Nucleus accumbens (tissue), 56 donors: ENCODE measurements at regions not wholly inside any gene's neighbourhood (a gene's known extent, or its start where the extent isn't known, plus 50 kb on each side); places are given as distances from the start of the nearest gene placed in this dataset.

Experiments used
- DNase-seq, 56 donors: peaks; one replicate each; lab custom pipeline; 2025; lab: John Stamatoyannopoulos, UW

DNA sequence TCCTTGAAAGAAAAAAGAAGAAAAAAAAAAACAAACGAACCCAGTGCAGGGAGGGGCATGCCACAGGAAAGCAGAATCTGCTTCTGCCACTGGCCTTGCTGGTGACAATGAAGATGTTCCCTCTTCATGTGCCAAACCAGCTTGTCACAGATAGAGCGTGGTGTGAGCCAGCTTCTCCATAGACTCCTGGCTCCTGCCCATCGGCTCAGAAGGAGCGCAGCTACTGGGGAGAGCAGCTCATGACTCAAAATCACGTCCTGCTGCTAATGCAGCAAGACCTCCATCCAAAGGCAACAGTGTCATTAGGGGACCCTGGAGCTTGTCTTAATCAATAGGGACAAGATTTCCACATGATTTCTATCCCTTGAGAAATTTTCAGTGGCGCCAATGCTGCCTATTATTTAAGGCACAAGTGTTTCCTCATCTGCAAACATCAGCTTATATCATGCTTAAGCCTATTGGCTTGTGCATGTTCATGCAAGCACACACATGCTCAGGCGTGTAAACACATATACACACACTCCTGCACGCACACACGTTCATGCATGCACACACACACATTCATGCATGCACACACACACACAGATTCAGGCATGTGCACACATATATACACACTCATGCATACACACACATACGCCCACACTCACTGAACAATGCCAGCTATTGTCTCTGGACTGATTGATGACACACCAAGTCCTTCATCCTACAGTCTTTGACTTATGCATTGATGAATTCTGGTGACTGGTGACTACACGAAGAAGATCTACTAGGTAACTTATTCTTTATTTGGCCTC, 682.0 kb upstream of the ID2 start:
- DNase-seq, result no peak

DNA sequence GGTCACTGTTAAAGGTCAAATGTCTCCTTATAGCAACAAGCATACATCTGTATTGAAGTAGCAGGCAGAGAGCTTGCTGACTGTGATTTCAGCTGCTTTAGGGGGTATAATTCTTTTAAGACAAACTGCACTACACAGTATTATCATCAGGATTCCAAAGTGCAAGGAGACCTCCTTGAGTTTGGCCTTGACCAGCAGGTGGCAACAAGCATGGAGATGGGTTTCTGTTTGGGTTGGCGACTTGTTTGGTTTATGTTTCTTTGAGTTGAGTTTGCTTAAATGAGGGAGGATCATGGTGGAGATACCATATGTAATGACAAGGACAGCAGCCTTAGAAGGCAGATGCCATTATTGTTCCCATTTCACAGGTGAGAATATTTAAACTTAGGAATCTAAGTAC, 681.0 kb upstream of the ID2 start:
- DNase-seq, result no peak

DNA sequence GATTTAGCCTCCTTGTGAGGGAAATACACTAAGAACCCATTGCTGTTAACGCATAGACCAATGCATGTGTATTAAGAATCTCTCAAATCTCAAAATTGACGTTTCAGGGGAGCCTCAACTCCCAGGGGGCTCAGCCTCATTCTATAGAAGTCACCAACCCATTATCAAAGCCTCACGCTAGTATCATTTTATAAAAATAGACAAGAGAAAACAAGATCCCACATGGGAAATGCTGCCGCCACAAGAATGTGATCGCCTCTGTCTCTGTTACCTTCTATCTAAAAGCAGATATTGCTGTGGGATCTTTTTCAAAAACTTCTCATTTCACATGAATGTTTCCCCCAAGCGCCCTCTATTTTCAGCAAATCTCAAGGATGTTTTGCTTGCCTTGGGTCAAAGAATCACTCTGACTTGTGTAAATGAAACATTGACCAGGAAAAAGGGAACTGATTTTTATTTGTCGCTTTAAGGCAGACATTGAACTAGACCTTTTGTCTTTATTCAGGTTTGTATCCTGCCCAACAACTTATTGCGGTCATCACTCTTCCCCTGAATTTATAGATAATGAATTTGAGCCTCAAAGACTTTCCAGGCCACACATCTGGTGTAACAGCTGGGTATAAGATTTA, 679.0 kb upstream of the ID2 start:
- DNase-seq, result no peak

DNA sequence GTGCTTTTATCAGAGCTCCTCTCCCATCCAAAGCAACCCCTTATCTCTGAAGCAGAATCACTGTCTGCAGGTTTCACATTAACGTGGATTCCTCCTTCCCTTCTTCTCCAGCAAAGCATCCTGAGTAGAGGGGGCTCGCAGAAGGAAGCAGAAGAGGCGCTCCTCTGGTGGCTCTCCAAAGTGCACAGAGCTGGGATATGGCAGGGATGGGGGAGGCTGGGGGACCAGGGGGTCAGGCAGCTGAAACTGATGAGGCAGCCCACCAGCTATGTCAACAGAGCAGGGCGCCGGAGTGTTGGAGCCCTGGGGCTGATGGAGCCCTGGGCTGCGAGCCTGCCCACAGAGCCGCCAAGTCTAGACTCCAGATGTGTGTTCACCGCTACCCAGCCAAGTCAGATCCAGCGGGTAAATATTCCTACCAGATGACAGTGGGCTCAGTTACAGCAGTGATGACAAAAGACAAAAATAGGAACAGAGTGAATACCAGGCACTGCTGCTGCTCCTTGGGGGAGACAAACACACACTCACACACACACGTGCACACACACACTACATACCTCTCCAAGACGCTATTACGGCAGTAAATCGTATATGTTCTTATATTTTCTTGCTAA, 678.3 kb upstream of the ID2 start:
- DNase-seq, result peak in 1 of 56 donors; percentile 6

DNA sequence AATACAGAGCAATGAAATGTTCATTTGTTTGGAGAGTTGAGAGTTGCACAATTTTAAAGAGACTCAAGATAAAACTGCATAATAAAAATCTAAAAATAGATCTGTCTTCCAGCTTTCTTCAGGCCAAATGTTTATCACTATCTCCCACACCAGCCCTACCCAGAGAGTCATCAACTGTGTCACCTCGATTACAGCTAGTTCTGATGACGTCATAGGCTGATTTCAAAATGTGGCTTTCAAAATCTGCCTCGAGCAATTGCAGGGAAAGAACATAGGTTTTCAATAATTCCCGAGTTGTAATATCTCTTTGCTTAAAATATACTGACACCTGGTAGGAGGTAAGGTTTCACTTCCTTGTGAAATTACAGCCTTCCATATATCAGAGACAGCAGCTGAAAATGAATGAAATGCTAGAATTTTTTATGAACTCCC, 677.6 kb upstream of the ID2 start:
- no peak for DNase-seq

DNA sequence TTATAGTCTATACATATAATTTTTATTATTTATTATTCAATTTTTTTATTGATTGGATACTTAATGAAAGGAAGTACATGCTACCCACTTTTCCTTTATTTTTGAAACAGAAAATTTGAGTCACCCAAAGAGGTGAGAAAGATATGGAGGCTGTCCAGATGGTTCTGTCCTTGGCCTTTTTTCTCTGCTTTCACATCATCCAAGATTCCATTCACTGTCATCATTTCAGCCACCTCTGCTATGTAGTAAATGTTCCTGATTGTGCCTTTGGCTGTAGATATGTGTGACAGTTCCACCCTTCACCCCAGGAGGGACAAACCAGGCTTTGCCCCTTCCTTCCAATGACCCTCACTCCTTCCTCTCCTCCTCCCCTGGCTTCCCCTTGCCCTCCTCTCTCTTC, 675.7 kb upstream of the ID2 start:
- DNase-seq, result no peak

DNA sequence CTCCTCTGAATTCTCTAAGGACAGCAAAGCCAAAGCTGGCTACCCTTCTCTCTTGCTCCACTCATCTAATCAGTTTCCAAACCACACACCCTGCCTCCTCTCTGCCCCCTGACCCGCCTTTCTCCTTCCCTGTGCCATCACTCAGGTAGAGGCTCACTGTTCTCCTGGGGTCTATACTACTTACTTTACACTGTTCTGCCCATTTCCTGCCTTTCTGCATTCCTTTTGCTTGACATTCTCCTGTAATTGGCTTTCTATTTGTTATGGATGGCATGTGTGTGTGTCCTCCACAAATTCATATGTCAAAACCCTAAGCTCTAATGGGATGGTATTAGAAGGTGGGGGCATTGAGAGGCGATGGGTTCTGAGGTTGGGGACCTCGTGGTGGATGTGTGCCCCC, 675.2 kb upstream of the ID2 start:
- DNase-seq, result no peak

DNA sequence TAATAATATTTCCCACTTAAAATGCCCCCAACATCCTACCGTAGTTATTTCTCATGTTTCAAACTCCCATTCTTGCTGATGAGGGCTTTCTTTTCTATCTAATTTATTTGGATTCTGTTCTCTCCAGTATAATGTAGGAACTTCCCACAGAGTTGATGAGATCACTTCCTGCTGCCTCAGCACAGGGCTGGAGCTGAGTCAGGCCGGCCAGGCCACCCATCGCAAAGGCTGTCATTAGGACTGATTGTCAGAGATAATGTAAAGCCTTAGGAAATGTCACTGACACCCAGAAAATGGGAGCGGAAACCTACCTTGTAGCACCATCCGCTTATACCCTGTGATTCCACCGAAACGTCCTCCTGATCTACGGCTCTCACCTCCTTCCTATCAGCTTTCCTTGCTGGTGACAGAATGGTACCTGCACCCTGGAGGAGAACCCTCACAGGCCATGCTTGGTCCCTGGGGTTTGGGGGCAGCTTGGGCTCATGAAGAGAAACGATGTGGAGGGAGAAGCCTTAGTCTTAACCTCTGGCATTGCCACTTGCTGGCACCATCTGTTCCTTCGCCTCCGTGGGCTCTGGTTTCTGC, 672.8 kb upstream of the ID2 start:
- no peak for DNase-seq

DNA sequence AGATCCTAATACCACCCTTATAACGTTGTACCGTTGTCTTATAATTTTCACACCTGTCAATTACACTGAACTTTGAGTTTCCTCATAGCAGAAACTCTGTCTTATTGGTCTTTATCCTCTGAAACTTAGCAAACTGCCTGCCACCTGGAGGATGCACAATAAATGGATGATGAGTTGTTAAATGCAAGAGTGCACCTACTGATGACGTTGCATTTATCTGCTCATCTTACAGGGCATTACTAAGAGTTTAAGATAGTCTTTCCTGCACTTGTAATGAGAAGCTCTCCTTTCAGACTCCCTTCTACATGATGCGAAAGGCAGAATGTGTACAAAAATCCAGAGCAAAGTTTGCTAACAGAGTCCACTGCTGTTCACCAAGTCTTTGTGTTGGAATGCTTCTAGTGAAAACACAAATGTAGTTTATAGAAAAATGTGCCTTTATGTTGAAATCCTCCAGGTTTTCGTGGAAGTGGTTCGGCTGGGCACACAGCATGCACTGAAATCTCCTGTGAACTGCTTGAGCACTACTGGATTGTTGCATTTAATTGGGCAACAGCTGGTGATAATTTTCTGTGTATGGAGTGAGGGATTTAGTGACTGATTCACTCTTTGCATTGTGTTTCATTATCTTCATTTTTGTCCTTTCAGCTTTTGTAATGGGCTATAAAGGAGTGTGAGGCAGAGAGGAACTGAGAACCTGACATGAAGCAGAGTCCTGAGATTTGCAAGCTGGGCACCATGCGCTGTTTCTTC, 665.8 kb upstream of the ID2 start:
- no peak for DNase-seq

DNA sequence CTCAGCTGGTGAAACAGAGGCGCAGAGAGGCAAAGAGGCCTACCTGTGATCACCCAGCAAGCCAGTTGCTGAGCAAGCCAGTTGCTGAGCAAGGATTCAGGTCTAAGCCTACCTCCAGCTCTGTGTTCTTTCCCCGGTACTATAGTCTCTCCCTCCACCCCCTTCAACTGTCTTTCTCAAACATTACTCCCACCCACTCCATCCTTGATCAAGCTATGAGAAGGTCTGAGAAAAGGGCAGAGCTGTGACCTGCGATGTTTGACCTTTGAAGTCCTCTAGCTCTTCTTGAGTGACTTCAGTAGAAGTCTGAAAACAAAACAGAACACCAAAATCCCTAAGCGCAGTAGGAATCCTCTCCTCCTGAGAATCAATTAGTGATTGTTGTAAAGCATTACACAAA, 665.2 kb upstream of the ID2 start:
- DNase-seq, result no peak

DNA sequence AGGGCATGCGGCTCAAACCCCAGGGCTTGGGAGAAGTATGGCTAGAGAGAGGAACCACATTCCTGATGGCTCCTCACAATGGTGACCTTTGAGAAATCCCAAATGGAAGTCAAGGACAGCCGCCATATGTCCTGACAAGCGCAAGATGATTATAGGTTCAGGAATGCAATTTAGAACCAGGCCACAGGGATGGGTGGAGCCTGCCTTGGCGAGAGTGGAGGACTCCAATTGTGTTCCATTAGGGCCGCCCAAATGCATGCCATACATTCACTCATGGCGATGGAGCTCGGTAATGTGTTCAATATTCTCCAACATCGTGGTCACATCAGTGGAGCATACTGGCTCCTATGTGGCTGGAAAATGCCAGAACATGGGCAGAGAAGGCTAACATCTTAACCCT, 662.9 kb upstream of the ID2 start:
- DNase-seq, result no peak

DNA sequence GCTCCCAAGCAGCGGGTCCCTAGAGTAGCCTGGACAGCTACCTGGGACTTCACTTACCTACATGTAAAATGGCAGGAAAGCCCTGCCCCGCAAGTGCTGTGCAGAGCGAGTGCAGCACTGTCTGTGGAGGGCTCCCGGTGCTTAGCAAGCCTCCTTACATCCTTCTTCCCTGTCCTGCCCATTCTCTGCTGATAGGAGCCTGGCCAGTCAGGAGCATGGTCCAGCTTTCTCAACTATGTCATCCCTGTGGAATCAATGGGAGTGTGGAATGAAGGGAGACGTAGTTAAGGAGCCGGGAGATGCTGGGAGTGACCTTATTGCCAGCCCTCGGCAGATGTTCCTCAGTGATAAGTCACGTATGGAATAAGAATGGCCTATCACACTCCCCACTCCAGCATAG, 661.9 kb upstream of the ID2 start:
- no peak for DNase-seq

DNA sequence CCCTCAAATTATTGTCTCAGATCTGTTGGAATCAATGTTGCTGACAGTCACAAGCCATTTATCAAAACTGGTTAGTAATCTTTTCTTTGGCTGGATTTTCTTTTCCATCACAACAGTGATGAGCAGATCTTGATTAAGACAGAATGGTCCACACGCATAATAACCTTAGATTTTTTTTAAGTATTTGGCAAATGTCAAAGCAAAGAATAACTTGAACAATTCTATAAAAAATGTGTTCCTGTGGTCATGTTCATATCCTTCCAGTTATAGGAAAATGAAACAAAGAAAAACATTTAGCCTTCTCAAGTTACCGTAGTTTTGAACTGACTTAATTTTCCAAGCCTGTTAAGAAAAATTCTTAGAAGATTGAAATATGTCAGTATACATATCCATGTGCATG, 659.9 kb upstream of the ID2 start:
- no peak for DNase-seq

DNA sequence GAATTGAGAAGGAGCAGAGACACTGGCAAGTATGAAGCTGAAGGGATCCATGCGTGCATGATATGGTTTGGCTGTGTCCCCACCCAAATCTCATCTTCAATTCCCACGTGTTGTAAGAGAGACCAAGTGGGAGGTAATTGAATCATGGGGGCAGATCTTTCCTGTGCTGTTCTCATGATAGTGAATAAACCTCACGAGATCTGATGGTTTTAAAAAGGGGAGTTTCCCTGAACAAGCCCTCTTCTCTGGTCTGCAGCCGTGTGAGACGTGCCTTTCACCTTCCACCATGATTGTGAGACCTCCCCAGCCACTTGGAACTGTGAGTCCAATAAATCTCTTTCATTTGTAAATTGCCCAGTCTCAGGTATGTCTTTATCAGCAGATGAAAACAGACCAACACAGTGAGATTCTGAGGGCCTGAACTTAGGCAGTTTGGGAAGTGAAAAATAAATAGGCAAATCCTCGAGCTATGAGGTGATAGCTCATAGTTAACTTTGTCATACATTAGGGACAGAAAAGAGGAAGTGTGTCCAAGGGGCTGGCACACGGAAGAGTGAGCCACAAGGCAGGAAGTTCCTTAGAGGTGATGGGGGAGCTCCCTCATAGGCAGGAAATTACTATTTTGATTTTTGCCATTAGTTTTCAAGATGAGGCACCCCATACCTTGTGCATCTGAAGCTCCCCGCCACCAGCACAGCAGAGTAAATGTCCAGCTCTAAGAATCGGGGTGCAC, 658.8 kb upstream of the ID2 start:
- no peak for DNase-seq

DNA sequence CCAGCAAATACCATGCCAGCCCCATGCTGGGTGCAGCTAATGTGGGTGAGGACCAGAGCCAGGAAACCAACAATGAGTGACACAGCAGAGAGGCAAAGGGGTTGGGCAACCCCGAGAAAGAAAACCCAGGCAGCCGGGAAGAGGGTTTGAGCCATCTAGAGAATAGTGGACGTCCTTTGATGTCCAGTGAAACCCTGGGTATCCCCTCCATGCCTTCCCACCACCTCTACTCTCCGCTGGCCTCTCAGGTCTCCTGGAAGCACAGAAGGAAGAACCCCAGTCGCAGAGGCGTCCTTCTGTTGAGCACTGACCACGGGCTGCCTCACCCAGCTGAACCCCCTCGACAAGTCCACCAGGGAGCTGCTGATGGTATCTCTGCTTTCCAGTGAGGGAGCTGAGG, 657.4 kb upstream of the ID2 start:
- no peak for DNase-seq

DNA sequence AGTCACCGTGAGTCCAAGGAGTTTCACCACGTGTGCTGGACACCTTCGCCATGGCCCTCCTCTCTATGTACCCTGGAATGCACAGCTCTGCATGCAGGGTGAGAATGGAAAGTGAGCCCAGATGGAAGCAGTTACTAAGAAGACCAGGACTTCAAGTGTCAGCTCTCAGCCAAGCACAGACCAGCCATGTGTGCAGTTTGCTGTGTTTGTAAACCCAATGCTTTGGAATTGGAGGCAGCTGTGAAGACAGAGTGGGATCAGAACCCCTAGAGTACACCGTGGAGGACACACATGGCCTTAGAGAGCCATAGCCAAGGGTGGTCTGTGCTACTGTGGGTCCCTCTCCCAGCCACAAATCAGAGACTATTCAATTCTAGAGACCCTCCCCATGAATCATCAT, 655.5 kb upstream of the ID2 start:
- no peak for DNase-seq

DNA sequence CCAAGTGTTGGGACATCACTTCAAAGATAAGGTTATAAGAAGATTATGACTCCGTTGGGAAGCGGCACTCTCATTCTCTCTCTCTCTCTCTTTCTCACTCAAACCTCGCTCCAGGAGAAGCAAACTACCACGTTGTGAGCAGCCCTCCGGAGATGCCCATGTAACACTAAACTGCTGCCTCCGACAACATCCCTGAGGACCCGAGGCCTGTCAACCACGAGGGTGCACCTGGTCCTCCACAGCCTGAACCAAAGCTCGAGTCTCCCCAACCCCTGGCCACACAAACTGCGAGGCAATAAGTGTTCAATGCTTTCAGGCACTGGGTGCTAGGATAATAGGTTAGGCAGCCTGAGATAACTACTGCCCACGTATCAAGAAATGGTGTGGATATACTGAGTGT, 654.5 kb upstream of the ID2 start:
- no peak for DNase-seq

DNA sequence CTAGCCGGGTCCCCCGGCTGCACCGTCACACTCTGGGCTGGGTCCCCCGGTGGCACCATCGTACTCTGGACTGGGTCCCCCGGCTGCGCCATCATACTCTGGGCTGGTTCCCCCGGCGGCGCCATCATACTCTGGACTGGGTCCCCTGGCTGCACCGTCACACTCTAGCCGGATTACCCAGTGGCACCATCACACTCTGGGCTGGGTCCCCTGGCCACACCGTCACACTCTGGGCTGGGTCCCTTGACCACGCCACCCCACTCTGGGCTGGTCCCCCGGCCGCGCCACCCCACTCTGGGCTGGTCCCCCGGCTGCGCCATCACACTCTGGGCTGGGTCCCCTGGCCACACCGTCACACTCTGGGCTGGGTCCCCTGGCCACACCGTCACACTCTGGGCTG, 653.8 kb upstream of the ID2 start:
- DNase-seq, result no peak

DNA sequence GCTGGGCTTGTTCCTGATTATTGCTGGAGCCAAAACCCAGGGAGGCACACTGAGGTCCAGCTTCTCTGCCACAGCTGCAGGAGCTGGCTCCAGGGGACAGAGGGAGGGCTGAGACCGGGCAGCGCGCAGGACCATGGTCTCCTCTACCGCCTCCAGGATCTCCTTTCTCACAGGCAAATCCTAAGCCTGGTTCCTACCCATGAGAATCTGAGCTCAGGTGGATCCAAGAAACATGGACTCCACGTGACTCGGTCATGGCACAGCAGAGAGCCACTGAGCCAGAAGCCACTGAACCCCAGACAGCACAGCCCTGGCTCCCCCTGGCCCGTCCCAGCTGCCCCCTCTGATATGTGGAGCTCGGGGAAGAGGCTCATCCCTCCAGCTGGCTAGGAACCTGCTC, 653.4 kb upstream of the ID2 start:
- no peak for DNase-seq

DNA sequence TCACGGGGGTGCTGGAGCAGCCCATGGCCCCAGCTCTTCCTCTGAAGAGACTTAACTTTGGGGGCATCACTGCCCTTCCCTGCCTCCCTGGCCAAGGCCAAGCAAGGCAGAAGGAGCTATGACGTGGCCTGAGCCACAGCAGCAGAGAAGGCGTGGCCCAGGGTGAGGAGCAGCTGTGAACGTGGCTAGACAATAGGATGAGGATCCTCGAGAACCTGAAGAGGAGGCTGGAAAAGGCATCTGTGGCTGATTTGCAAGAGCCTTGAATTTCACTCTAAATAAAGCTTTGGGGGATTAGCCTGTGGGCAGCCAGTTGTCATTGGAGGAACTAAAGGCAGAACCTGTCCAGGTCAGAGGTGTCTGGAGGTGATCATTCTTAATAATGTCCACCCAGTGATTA, 652.9 kb upstream of the ID2 start:
- no peak for DNase-seq
